Fibroblast of lung (primary cell): ENCODE measurements at regions not wholly inside any gene's neighbourhood (a gene's known extent, or its start where the extent isn't known, plus 50 kb on each side); places are given as distances from the start of the nearest gene placed in this dataset.

Source experiments
- CTCF ChIP-seq, 2 donors: IDR thresholded peaks in 1 of 2; conservative IDR thresholded peaks in 1 of 2; 1 replicate in 1 of 2; 2 replicates in 1 of 2; pipeline ENCODE4 v1.5.1; 2011 to 2012; ENCODE audit warnings: low read length in 2 of 2, control low read depth in 1 of 2, inconsistent platforms in 1 of 2, low read depth in 1 of 2, mild to moderate bottlenecking in 1 of 2
- EZH2 ChIP-seq: IDR thresholded peaks from 2 replicates; pipeline ENCODE4 v1.5.1; 2012; ENCODE audit warnings: low read length, control low read depth, mild to moderate bottlenecking; ENCODE audit errors: missing control alignments

GRCh38 chr5:72722792-72723452 lies 93.5 kb upstream of the TNPO1 start:
- TF ChIP-seq CTCF (conservative IDR thresholded peaks at IDR 0.05 in 1 of 2, IDR thresholded peaks at IDR 0.05 in 1 of 2; ENCODE audit: low read depth in 1 of 2, low read length in 2 of 2) (no peak), EZH2 (no peak)
